ENCODE measurements at regions not wholly inside any gene's neighbourhood (a gene's known extent, or its start where the extent isn't known, plus 50 kb on each side); places are given as distances from the start of the nearest gene placed in this dataset.
A peak's percentile ranks its signal among the peaks of the same experiment; 100 is the strongest.

GRCh38 chr14:55851301-55851700 is 266.9 kb upstream of the PELI2 start:
- TF ChIP-seq, protein P1, sequence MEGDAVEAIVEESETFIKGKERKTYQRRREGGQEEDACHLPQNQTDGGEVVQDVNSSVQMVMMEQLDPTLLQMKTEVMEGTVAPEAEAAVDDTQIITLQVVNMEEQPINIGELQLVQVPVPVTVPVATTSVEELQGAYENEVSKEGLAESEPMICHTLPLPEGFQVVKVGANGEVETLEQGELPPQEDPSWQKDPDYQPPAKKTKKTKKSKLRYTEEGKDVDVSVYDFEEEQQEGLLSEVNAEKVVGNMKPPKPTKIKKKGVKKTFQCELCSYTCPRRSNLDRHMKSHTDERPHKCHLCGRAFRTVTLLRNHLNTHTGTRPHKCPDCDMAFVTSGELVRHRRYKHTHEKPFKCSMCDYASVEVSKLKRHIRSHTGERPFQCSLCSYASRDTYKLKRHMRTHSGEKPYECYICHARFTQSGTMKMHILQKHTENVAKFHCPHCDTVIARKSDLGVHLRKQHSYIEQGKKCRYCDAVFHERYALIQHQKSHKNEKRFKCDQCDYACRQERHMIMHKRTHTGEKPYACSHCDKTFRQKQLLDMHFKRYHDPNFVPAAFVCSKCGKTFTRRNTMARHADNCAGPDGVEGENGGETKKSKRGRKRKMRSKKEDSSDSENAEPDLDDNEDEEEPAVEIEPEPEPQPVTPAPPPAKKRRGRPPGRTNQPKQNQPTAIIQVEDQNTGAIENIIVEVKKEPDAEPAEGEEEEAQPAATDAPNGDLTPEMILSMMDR (conservative IDR thresholded peaks at IDR 0.05) = no peak
- Histone ChIP-seq H3K36me3 (ENCODE audit: control insufficient read depth, insufficient read depth, low read length) (no peaks in the 10 kb centered on the region), H3K27ac (ENCODE audit: low read depth, low read length) (no peak overlapping the region), H3K4me1 (ENCODE audit: control insufficient read depth, insufficient read depth, low read length) (peaks cover 3% of the 10 kb centered on the region), H3K9ac (ENCODE audit: extremely low read depth, low read length, poor library complexity, severe bottlenecking) (no peak overlapping the region), H3K9me3 (ENCODE audit: control insufficient read depth, low read length) (no peaks in the 10 kb centered on the region), H3K4me3 (ENCODE audit: low read length) (no peak overlapping the region), H3K27me3 (ENCODE audit: control insufficient read depth, insufficient read depth, low read length, poor library complexity, severe bottlenecking) (peaks cover 60% of the 10 kb centered on the region)
- peak; percentile 61 for DNase-seq
- Mint-ChIP-seq H3K27ac (no peak overlapping the region), H3K4me1 (peaks cover 10% of the 10 kb centered on the region), H3K4me3 (no peak overlapping the region), H3K27me3 (ENCODE audit: insufficient read depth) (peaks cover 42% of the 10 kb centered on the region), H3K9me3 (no peaks in the 10 kb centered on the region), H3K36me3 (ENCODE audit: low read depth) (no peaks in the 10 kb centered on the region)
- WGBS, 2 experiments (ENCODE audit: insufficient coverage in 1 of 2, insufficient read length in 1 of 2) = 50 to 68% methylated on average over 1 to 2 of the region's 2 CpGs

DNA sequence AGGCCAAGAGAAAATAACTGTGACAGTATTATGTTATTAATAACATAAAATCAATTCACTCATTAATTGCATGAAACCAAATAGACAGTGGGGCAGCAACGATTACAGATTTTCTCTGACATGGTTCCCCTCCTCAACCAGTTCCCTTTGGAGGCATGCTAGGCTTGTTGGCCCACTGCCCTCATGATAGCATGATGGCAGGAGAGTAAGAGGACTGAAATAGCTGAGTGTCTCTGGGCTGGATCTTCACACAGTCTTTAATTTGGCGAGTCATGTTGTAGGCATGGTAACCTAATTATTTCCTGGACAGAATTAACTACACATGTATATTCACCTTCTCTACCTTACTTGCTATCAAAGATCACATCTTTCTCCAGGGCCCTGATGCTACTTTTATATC is 266.2 kb upstream of the PELI2 start:
- TF ChIP-seq, protein P1 (conservative IDR thresholded peaks at IDR 0.05) = no peak
- H3K9ac ChIP-seq (ENCODE audit: extremely low read depth, low read length, poor library complexity, severe bottlenecking) = no peak overlapping the region
- H3K4me1 ChIP-seq (ENCODE audit: control insufficient read depth, insufficient read depth, low read length) = peaks cover 3% of the 10 kb centered on the region
- no peak overlapping the region for H3K27ac ChIP-seq (ENCODE audit: low read depth, low read length)
- H3K27me3 ChIP-seq (ENCODE audit: control insufficient read depth, insufficient read depth, low read length, poor library complexity, severe bottlenecking) = peaks cover 60% of the 10 kb centered on the region
- Mint-ChIP-seq H3K27ac (no peak overlapping the region), H3K4me1 (peaks cover 10% of the 10 kb centered on the region), H3K4me3 (no peak overlapping the region), H3K36me3 (ENCODE audit: low read depth) (no peaks in the 10 kb centered on the region), H3K27me3 (ENCODE audit: insufficient read depth) (peaks cover 41% of the 10 kb centered on the region), H3K9me3 (no peaks in the 10 kb centered on the region)
- DNase-seq = no peak
- WGBS, 2 experiments (ENCODE audit: insufficient coverage in 1 of 2, insufficient read length in 1 of 2) = 98 to 100% methylated on average over 2 of the region's 2 CpGs
- H3K36me3 ChIP-seq (ENCODE audit: control insufficient read depth, insufficient read depth, low read length) = no peaks in the 10 kb centered on the region
- no peak overlapping the region for H3K4me3 ChIP-seq (ENCODE audit: low read length)
- no peaks in the 10 kb centered on the region for H3K9me3 ChIP-seq (ENCODE audit: control insufficient read depth, low read length)

DNA sequence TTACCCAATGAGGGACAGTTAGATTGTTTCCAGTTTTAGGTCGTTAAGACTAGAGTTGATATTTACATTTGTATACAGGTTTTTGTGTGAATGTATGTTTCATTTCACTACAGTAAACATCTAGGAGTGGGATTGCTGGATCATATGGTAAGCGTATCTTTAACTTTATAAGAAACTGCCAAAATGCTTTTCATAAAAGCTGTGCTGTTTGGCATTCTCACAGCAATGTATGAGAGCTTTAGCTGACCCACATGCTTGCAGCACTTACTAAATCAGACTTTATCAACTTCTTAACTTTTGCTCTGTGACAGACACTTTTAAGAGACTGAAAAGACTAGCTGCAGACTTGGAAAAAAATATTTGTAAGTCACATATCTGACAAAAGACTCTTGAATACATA is 262.5 kb upstream of the PELI2 start:
- Histone ChIP-seq H3K27me3 (ENCODE audit: control insufficient read depth, insufficient read depth, low read length, poor library complexity, severe bottlenecking) (peaks cover 31% of the 10 kb centered on the region), H3K4me3 (ENCODE audit: low read length) (no peak overlapping the region), H3K4me1 (ENCODE audit: control insufficient read depth, insufficient read depth, low read length) (peaks cover 3% of the 10 kb centered on the region), H3K36me3 (ENCODE audit: control insufficient read depth, insufficient read depth, low read length) (no peaks in the 10 kb centered on the region), H3K9me3 (ENCODE audit: control insufficient read depth, low read length) (peaks cover 23% of the 10 kb centered on the region), H3K9ac (ENCODE audit: extremely low read depth, low read length, poor library complexity, severe bottlenecking) (no peak overlapping the region), H3K27ac (ENCODE audit: low read depth, low read length) (no peak overlapping the region)
- peaks cover 10% of the 10 kb centered on the region for H3K27me3 Mint-ChIP-seq (ENCODE audit: insufficient read depth)
- H3K4me1 Mint-ChIP-seq = peaks cover 9% of the 10 kb centered on the region
- TF ChIP-seq, protein P1 (conservative IDR thresholded peaks at IDR 0.05) = no peak
- H3K4me3 Mint-ChIP-seq = no peak overlapping the region
- 86 to 88% methylated on average over 1 to 2 of the region's 2 CpGs for WGBS, 2 experiments (ENCODE audit: insufficient coverage in 1 of 2, insufficient read length in 1 of 2)
- no peak for DNase-seq
- no peak overlapping the region for H3K27ac Mint-ChIP-seq
- no peaks in the 10 kb centered on the region for H3K36me3 Mint-ChIP-seq (ENCODE audit: low read depth)
- peaks cover 27% of the 10 kb centered on the region for H3K9me3 Mint-ChIP-seq
